PC-9 (cell line): ENCODE measurements at regions not wholly inside any gene's neighbourhood (a gene's known extent, or its start where the extent isn't known, plus 50 kb on each side); places are given as distances from the start of the nearest gene placed in this dataset.

Experiments
- BruUV-seq: library from RNA; stranded (reverse); fragments of 400-500 nt; replicated peaks from 2 replicates; lab custom pipeline; 2021; lab: Mats Ljungman, UMichigan
- CTCF ChIA-PET: fragments of 300-600 bp; sonication (Branson Sonifier 250); formaldehyde crosslinking; loops from one replicate; lab custom pipeline; 2022; ENCODE audit warnings: antibody characterized with exemption; lab: Charles Lee
- POLR2A ChIA-PET: fragments of 300-600 bp; sonication (Branson Sonifier 250); formaldehyde crosslinking; loops from one replicate; lab custom pipeline; 2022; ENCODE audit warnings: antibody characterized with exemption; ENCODE audit not compliant: unreplicated experiment; lab: Charles Lee
- DNase-seq, 2 experiments: peaks; one replicate each; pipeline versions ENCODE4 v3.0.0 to v3.0.0-alpha.2; 2015 to 2022; ENCODE audit warnings: mixed read lengths in 1 of 2
- H2AFZ ChIP-seq: fragments of 200-600 bp; sonication (generic); 2 replicates; pipeline ENCODE4 v1.8.1; 2017; ENCODE audit warnings: antibody characterized with exemption
- H3F3A ChIP-seq: fragments of 200-600 bp; sonication (generic); 2 replicates; pipeline ENCODE4 v1.8.1; 2017; ENCODE audit warnings: antibody characterized with exemption, mild to moderate bottlenecking, low read depth; ENCODE audit not compliant: insufficient read depth
- H3K27ac ChIP-seq: fragments of 200-600 bp; sonication (generic); 2 replicates; pipeline ENCODE4 v1.6.1; 2016; ENCODE audit warnings: mixed run types
- H3K27me3 ChIP-seq: fragments of 200-600 bp; sonication (generic); 2 replicates; pipeline ENCODE4 v1.6.1; 2016; ENCODE audit warnings: low read depth, mixed run types; ENCODE audit not compliant: insufficient read depth
- H3K36me3 ChIP-seq: fragments of 200-600 bp; sonication (generic); 2 replicates; pipeline ENCODE4 v1.6.1; 2016; ENCODE audit warnings: low read depth, mixed run types
- H3K4me1 ChIP-seq: fragments of 200-600 bp; sonication (generic); replicated peaks from 2 replicates; pipeline ENCODE4 v1.6.1; 2016; ENCODE audit warnings: mixed run types; ENCODE audit not compliant: insufficient read depth
- H3K4me2 ChIP-seq: fragments of 200-600 bp; sonication (generic); 2 replicates; pipeline ENCODE4 v1.6.1; 2017; ENCODE audit warnings: mixed run types
- H3K4me3 ChIP-seq: fragments of 200-600 bp; sonication (generic); 2 replicates; pipeline ENCODE4 v1.6.1; 2016; ENCODE audit warnings: mixed run types
- H3K79me2 ChIP-seq: fragments of 200-600 bp; sonication (generic); 2 replicates; pipeline ENCODE4 v1.6.1; 2017; ENCODE audit warnings: low read depth, mixed run types
- H3K9me2 ChIP-seq: fragments of 200-600 bp; sonication (generic); 2 replicates; pipeline ENCODE4 v1.8.1; 2017; ENCODE audit warnings: mild to moderate bottlenecking; ENCODE audit not compliant: insufficient read depth
- H3K9me3 ChIP-seq: fragments of 200-600 bp; sonication (generic); 2 replicates; pipeline ENCODE4 v1.8.1; 2016; ENCODE audit warnings: low read depth; ENCODE audit not compliant: insufficient read depth
- H4K20me1 ChIP-seq: fragments of 200-600 bp; sonication (generic); 2 replicates; pipeline ENCODE4 v1.8.1; 2017; ENCODE audit not compliant: insufficient read depth
- EZH2 ChIP-seq: fragments of 200-600 bp; sonication (generic); IDR thresholded peaks from 2 replicates; pipeline ENCODE4 v1.8.0; 2017; ENCODE audit warnings: antibody characterized with exemption, low read depth
- intact Hi-C: fragments of 100-400 bp; cut with micrococcal nuclease; formaldehyde crosslinking; loops from one replicate; pipeline ENCODE4 v1.10.0; 2022; ENCODE audit not compliant: unreplicated experiment
- TF ChIP-seq, protein P1 (sequence below): fragments of 200-600 bp; sonication (generic); conservative IDR thresholded peaks from 2 replicates; pipeline ENCODE4 v1.6.1; 2017; ENCODE audit warnings: mixed run types, antibody characterized with exemption, mild to moderate bottlenecking, moderate library complexity

- H4K20me1 ChIP-seq = no peaks in the 10 kb centered on the region
- no peaks in the 10 kb centered on the region for H3K9me2 ChIP-seq
- H3F3A ChIP-seq = no peaks in the 10 kb centered on the region
- no peaks in the 10 kb centered on the region for H3K9me3 ChIP-seq
- no peak overlapping the region for H2AFZ ChIP-seq
- CTCF ChIA-PET = no interaction called here
- intact Hi-C loops = no loop called here
- H3K79me2 ChIP-seq = no peaks in the 10 kb centered on the region
- peaks cover 99% of the 10 kb centered on the region for H3K27me3 ChIP-seq
- BruUV-seq = no TSS peak
- no peak for DNase-seq
- no peak for TF ChIP-seq EZH2
- TF ChIP-seq, protein P1, sequence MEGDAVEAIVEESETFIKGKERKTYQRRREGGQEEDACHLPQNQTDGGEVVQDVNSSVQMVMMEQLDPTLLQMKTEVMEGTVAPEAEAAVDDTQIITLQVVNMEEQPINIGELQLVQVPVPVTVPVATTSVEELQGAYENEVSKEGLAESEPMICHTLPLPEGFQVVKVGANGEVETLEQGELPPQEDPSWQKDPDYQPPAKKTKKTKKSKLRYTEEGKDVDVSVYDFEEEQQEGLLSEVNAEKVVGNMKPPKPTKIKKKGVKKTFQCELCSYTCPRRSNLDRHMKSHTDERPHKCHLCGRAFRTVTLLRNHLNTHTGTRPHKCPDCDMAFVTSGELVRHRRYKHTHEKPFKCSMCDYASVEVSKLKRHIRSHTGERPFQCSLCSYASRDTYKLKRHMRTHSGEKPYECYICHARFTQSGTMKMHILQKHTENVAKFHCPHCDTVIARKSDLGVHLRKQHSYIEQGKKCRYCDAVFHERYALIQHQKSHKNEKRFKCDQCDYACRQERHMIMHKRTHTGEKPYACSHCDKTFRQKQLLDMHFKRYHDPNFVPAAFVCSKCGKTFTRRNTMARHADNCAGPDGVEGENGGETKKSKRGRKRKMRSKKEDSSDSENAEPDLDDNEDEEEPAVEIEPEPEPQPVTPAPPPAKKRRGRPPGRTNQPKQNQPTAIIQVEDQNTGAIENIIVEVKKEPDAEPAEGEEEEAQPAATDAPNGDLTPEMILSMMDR = no peak
- H3K36me3 ChIP-seq = no peaks in the 10 kb centered on the region
- no peak overlapping the region for H3K4me2 ChIP-seq
- no peak overlapping the region for H3K27ac ChIP-seq
- no peaks in the 10 kb centered on the region for H3K4me1 ChIP-seq
- no peak overlapping the region for H3K4me3 ChIP-seq
- POLR2A ChIA-PET = no interaction called here
These were observed 207.9 kb upstream of the SALL3 start for GRCh38 chr18:78771496-78772359.

DNA sequence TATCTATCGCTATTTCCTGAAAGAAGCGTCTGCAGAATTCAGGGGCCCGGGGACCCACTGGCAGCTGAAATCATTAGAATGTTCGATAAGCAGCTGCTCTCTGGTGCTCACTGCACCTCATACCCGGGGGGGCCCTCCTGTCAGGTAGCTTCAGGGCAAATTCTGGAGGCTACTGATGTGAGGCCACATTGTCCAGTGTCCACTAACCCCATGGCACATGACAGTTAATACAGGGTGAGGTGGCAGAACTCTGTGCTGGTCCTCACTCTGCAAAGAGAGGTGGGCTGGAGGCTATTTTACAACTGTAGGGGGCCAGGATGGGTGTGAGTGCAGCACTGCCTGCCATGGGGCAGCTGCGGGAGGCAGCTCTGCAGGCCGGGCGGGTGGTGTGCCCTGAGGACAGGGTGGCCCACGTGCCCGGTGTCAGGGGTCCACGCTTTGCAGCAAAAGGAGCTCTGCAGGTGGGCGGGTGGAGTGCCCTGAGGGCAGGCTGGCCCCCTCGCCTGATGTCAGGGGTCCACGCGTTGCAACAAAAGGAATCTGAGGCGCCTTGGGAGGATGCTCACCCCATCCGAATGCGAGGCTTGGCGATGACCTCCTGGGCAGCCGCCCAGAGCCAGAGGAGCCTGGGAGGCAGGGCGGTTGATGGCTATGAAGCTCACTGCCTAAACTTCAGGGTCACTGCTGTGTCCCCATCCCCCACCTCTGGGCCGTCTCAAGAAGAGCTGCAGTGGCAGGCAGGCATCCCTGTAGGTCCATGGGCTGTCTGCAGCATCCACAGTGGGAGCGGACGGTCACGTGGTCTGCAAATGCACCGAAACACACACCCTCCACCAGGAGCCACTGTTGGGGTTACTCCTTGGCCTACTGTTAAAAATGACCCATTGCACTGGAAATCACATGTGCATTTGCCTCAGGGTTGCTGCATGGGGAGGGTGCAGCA is 207.0 kb upstream of the SALL3 start:
- peaks cover 99% of the 10 kb centered on the region for H3K27me3 ChIP-seq
- no TSS peak for BruUV-seq
- no peaks in the 10 kb centered on the region for H3F3A ChIP-seq
- intact Hi-C loops = no loop called here
- H4K20me1 ChIP-seq = no peaks in the 10 kb centered on the region
- TF ChIP-seq EZH2 = no peak
- TF ChIP-seq, protein P1 = no peak
- ChIA-PET POLR2A (no interaction called here), CTCF (no interaction called here)
- H3K4me3 ChIP-seq = no peak overlapping the region
- H3K9me2 ChIP-seq = no peaks in the 10 kb centered on the region
- no peaks in the 10 kb centered on the region for H3K4me1 ChIP-seq
- no peak overlapping the region for H3K4me2 ChIP-seq
- H3K27ac ChIP-seq = no peak overlapping the region
- no peaks in the 10 kb centered on the region for H3K79me2 ChIP-seq
- H3K9me3 ChIP-seq = no peaks in the 10 kb centered on the region
- H2AFZ ChIP-seq = no peak overlapping the region
- no peaks in the 10 kb centered on the region for H3K36me3 ChIP-seq
- DNase-seq = no peak

- DNase-seq = no peak
- Histone ChIP-seq H3K27ac (no peak overlapping the region), H3K4me2 (no peak overlapping the region), H3K27me3 (peaks cover 98% of the 10 kb centered on the region), H3K79me2 (no peaks in the 10 kb centered on the region), H3K9me3 (no peaks in the 10 kb centered on the region), H2AFZ (no peak overlapping the region), H3K4me1 (no peaks in the 10 kb centered on the region), H3F3A (no peaks in the 10 kb centered on the region), H3K9me2 (no peaks in the 10 kb centered on the region), H3K36me3 (no peaks in the 10 kb centered on the region), H3K4me3 (no peak overlapping the region), H4K20me1 (no peaks in the 10 kb centered on the region)
- POLR2A ChIA-PET = no interaction called here
- TF ChIP-seq EZH2 = no peak
- TF ChIP-seq, protein P1 = no peak
- CTCF ChIA-PET = no interaction called here
- intact Hi-C loops = no loop called here
- no TSS peak for BruUV-seq
These were observed 206.3 kb upstream of the SALL3 start for GRCh38 chr18:78773303-78773755.
